Astrocyte of the cerebellum (primary cell): ENCODE measurements at regions not wholly inside any gene's neighbourhood (a gene's known extent, or its start where the extent isn't known, plus 50 kb on each side); places are given as distances from the start of the nearest gene placed in this dataset.
A peak's percentile ranks its signal among the peaks of the same experiment; 100 is the strongest.

Experiments
- DNase-seq: peaks from one replicate; pipeline ENCODE4 v3.0.0-alpha.2; 2011; ENCODE audit warnings: low read depth
- H3K4me3 ChIP-seq: 2 replicates; pipeline ENCODE4 v1.5.1; 2011; ENCODE audit warnings: mild to moderate bottlenecking, low read depth, low read length, moderate library complexity
- in situ Hi-C: cut with HindIII; loops from 2 replicates; pipeline ENCODE4 v1.10.0; 2017; ENCODE audit warnings: low sequenced_read_pairs
- TF ChIP-seq, protein P1 (sequence below): IDR thresholded peaks from 2 replicates; pipeline ENCODE4 v1.5.1; 2012; ENCODE audit warnings: low read length, low read depth, moderate library complexity, mild to moderate bottlenecking; ENCODE audit errors: missing control alignments

DNA sequence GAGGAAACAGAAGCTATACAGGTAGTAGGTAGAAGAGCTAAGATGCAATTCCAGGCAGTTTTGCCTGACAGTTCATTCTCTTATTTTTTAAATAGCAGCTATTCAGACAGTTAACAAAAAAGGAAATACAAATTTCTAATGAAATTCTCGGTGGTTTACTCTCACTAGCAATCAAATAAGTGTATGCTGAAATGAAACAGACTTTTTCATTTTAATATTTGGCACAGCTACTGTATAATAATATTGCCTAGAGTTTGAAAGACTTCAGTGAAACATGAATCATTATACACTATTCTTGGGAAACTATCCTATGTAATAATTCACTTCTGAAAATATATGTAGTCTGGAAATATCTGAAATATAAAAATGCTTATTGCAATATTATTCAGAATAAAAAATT lies 463.2 kb upstream of the AGTR1 start:
- in situ Hi-C loops, result no loop called here
- TF ChIP-seq, protein P1, sequence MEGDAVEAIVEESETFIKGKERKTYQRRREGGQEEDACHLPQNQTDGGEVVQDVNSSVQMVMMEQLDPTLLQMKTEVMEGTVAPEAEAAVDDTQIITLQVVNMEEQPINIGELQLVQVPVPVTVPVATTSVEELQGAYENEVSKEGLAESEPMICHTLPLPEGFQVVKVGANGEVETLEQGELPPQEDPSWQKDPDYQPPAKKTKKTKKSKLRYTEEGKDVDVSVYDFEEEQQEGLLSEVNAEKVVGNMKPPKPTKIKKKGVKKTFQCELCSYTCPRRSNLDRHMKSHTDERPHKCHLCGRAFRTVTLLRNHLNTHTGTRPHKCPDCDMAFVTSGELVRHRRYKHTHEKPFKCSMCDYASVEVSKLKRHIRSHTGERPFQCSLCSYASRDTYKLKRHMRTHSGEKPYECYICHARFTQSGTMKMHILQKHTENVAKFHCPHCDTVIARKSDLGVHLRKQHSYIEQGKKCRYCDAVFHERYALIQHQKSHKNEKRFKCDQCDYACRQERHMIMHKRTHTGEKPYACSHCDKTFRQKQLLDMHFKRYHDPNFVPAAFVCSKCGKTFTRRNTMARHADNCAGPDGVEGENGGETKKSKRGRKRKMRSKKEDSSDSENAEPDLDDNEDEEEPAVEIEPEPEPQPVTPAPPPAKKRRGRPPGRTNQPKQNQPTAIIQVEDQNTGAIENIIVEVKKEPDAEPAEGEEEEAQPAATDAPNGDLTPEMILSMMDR, result no peak
- no peak overlapping the region for H3K4me3 ChIP-seq
- DNase-seq, result no peak

DNA sequence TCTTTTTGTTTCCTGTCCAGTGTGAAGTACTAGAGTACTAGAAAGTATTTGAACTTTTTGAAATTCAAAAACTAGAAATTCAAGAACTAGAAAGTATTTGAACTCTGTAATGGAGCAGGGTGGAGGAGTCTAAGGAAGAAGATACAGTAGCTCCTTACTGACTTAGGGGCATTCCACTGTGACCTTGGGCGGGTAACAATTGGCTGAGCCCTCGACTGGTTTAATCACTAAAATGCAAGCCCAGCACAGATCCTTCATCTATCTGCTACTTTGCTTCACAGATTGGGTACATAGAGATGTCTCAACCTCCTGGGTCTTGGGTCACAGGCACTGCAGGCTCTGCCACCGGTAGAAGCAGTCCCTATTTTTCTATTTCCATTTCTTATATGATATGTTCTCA lies 462.1 kb upstream of the AGTR1 start:
- no peak overlapping the region for H3K4me3 ChIP-seq
- TF ChIP-seq, protein P1, result no peak
- DNase-seq, result no peak
- in situ Hi-C loops, result no loop called here

DNA sequence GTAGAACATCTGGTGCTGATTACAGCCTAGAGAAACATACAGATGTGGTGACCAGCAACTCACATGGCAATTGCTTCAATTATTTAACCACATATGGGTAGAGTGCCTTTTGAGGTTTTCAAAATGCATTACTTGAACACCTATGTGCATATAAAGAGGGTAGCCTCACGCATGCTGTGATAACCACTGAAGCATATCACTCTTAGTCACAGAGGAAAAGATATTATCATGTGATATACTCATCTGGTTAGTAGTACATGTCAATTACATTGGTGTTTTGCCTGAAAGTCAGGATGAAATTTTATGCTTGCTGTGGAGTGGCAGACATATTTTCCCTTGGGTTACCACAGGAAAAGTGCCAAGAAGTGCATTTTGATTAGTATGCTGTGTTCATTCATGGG lies 459.3 kb upstream of the AGTR1 start:
- TF ChIP-seq, protein P1, result no peak
- DNase-seq, result peak; percentile 39
- H3K4me3 ChIP-seq, result no peak overlapping the region
- in situ Hi-C loops, result no loop called here

DNA sequence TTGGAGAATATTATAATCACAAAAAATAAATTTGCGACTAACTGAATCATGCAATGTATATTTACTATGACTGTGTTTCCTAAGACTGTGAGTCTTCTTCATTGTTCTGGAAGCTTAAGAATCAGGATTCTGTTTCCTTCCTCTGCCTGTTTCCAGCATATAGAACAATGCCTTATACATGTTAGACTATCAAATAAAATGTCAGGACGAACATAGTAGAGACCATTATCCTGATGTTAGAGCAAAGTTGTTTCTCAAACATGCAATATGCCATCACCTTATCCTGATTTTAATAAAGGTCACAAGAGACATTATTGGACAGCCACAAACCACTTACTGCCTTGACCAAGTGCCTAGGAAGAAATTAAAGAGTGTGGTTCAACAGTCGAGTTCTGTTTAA lies 457.4 kb upstream of the AGTR1 start:
- TF ChIP-seq, protein P1, result no peak
- no peak overlapping the region for H3K4me3 ChIP-seq
- in situ Hi-C loops, result no loop called here
- DNase-seq, result no peak

DNA sequence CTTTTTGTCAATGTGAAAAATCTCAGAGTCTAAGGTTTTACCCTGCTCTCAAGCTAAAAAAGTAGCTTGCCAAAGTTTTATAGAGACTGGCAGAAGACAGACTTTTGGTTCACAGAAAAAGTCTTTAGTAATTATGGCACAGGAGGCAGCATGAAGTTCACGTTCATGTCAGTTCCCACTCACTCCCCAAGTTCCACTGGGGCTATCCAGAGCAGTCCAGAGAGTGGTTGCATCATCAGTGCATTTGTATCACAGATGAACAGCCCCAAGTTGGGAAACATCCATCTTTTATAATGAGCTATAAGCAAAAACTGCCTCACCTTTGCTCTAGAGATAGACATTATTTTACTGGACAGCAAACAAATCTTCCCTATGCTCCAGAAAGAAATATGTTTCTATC lies 454.1 kb upstream of the AGTR1 start:
- DNase-seq, result no peak
- in situ Hi-C loops, result no loop called here
- TF ChIP-seq, protein P1, result no peak
- no peak overlapping the region for H3K4me3 ChIP-seq

DNA sequence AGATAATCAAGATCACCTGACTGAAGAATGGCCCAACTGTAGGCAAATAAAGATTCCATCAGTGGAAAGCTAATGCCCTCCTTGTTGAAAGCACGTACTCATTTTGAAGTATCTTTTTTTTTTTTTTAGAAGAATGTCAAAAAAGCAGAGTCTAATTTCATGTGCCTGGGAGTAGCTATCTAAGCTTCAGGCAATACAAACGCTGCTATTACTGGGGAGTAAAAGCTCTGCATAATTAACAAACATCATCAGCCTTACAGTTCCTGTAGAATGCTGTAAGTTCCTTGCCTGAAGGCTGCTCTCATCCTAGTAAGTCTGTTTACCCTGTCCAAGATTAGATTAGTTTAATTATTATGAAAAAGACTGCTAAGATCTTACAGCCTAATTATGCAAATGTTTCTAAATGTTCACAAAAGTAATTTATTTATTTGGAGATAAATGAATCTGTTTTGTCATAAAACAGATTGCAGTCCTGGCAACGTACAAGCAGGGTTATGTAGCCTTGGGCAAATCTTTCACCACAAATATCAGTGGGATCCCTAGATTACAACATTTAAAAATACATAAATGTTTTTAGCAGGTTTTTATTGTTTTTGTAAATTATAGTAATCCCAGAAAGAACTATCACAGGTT lies 451.3 kb upstream of the AGTR1 start:
- TF ChIP-seq, protein P1, result no peak
- H3K4me3 ChIP-seq, result no peak overlapping the region
- no peak for DNase-seq
- in situ Hi-C loops, result no loop called here
